ENCODE measurements at regions not wholly inside any gene's neighbourhood (a gene's known extent, or its start where the extent isn't known, plus 50 kb on each side); places are given as distances from the start of the nearest gene placed in this dataset.

DNA sequence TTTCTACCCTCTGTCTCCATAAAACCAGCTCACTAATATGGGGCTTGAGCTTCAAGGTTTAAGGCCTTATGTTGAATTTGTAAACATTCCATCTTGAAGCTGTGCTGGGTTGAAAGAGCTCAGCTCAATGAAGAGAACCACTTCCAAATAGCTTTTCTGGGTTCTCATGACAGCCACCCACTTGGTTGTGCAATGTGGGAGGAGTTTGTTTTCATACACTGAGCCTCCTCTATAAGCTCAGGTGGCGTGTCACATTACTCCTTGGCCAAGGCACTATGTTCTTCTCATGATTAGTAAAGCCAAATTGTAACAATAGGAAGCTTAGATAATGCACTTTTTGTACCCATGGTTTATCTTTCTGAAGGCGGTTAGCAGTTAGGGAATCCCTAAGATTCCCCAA, 265.6 kb downstream of the PTEN start:
- no peaks in the 10 kb centered on the region for H3K4me1 ChIP-seq
- Mint-ChIP-seq H3K27ac (ENCODE audit: unreplicated experiment) (no peak overlapping the region), H3K4me3 (ENCODE audit: unreplicated experiment) (no peak overlapping the region), H3K27me3 (ENCODE audit: insufficient read depth, unreplicated experiment) (no peaks in the 10 kb centered on the region), H3K9me3 (ENCODE audit: unreplicated experiment) (no peaks in the 10 kb centered on the region), H3K36me3 (ENCODE audit: insufficient read depth, unreplicated experiment) (no peaks in the 10 kb centered on the region), H3K4me1 (ENCODE audit: low read depth, unreplicated experiment) (no peaks in the 10 kb centered on the region)
- no peaks in the 10 kb centered on the region for H3K27me3 ChIP-seq (replicated peaks; ENCODE audit: control insufficient read depth, insufficient read depth, low read length)
- DNase-seq, result no peak
- ChIA-PET CTCF (no interaction called here), POLR2A (no interaction called here)
- H3K9me3 ChIP-seq, result no peaks in the 10 kb centered on the region
- TF ChIP-seq, protein P1, sequence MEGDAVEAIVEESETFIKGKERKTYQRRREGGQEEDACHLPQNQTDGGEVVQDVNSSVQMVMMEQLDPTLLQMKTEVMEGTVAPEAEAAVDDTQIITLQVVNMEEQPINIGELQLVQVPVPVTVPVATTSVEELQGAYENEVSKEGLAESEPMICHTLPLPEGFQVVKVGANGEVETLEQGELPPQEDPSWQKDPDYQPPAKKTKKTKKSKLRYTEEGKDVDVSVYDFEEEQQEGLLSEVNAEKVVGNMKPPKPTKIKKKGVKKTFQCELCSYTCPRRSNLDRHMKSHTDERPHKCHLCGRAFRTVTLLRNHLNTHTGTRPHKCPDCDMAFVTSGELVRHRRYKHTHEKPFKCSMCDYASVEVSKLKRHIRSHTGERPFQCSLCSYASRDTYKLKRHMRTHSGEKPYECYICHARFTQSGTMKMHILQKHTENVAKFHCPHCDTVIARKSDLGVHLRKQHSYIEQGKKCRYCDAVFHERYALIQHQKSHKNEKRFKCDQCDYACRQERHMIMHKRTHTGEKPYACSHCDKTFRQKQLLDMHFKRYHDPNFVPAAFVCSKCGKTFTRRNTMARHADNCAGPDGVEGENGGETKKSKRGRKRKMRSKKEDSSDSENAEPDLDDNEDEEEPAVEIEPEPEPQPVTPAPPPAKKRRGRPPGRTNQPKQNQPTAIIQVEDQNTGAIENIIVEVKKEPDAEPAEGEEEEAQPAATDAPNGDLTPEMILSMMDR (IDR thresholded peaks at IDR 0.05; ENCODE audit: insufficient read depth in 1 of 2, low read depth in 1 of 2, low read length in 1 of 2, severe bottlenecking in 1 of 2, unreplicated experiment in 1 of 2), result no peak
- BruUV-seq (replicated peaks), result no TSS peak
- intact Hi-C loops (cut with micrococcal nuclease; ENCODE audit: unreplicated experiment), result no loop called here
- H3K36me3 ChIP-seq (ENCODE audit: control insufficient read depth, insufficient read depth, low read length), result no peaks in the 10 kb centered on the region
- H3K4me3 ChIP-seq (ENCODE audit: low read depth, low read length), result no peak overlapping the region

DNA sequence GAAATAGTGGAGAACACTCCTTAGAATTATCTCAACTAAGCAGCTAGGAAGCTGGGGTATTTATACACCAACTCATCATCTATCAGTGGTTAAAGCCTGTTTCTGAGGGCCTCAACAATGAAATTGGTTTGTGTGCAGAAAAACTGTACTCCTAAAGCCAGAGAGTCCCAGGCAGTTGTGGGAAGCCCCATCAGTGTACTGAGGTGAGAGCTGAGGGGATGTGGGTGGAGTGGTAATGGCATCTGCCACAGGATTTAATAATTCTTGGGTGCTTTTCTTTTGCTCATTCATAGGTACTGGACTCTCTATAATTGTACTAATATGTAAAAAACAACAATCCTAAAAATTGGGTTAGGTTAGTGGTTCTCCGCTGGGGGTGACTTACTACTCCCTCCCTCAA, 267.5 kb downstream of the PTEN start:
- H3K27ac Mint-ChIP-seq (ENCODE audit: unreplicated experiment), result no peak overlapping the region
- BruUV-seq (replicated peaks), result no TSS peak
- intact Hi-C loops (cut with micrococcal nuclease; ENCODE audit: unreplicated experiment), result no loop called here

DNA sequence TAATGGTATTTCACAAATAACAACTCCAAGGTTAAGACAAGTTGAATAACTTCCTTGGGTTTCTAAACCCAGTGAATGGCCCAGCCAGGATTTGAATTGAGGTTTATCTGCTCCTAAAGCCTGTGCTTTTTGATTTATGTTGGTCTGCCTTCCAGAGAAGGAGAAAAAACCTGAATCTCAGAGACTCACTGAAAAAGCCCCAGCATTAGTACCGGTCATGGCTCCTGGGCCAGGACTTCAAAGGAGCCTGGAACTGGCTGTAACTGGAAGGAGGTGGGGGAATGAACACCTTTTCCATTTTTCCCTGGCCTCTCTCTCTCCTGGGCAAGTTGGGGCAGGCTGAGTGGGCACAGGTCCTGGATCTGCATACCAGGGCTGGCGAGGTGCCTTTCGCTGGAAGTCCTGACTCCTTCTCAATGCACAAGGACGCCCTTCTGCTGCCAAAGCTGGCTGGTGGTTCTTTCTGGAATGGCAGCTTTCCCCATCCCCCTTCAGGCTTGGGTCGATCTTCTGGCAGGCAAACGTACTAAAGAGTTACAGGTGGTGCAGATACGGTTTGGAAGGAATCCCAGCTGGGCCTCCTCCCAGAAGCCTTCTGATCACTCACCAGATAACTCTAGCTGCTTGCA, 268.2 kb downstream of the PTEN start:
- intact Hi-C loops (cut with micrococcal nuclease; ENCODE audit: unreplicated experiment), result no loop called here
- no peak for DNase-seq
- H3K27me3 Mint-ChIP-seq (ENCODE audit: insufficient read depth, unreplicated experiment), result no peaks in the 10 kb centered on the region
- Histone ChIP-seq H3K27me3 (replicated peaks; ENCODE audit: control insufficient read depth, insufficient read depth, low read length) (no peaks in the 10 kb centered on the region), H3K36me3 (ENCODE audit: control insufficient read depth, insufficient read depth, low read length) (no peaks in the 10 kb centered on the region), H3K4me3 (ENCODE audit: low read depth, low read length) (no peak overlapping the region), H3K4me1 (no peaks in the 10 kb centered on the region), H3K9me3 (no peaks in the 10 kb centered on the region)
- no peak overlapping the region for H3K4me3 Mint-ChIP-seq (ENCODE audit: unreplicated experiment)
- H3K9me3 Mint-ChIP-seq (ENCODE audit: unreplicated experiment), result no peaks in the 10 kb centered on the region
- no peak overlapping the region for H3K27ac Mint-ChIP-seq (ENCODE audit: unreplicated experiment)
- no TSS peak for BruUV-seq (replicated peaks)
- no peaks in the 10 kb centered on the region for H3K36me3 Mint-ChIP-seq (ENCODE audit: insufficient read depth, unreplicated experiment)
- POLR2A ChIA-PET, result no interaction called here
- TF ChIP-seq, protein P1 (IDR thresholded peaks at IDR 0.05; ENCODE audit: insufficient read depth in 1 of 2, low read depth in 1 of 2, low read length in 1 of 2, severe bottlenecking in 1 of 2, unreplicated experiment in 1 of 2), result no peak
- CTCF ChIA-PET, result no interaction called here
- H3K4me1 Mint-ChIP-seq (ENCODE audit: low read depth, unreplicated experiment), result no peaks in the 10 kb centered on the region

More for the DNA sequence above, 267.5 kb downstream of the PTEN start:
- Histone ChIP-seq H3K27me3 (replicated peaks; ENCODE audit: control insufficient read depth, insufficient read depth, low read length) (no peaks in the 10 kb centered on the region), H3K4me3 (ENCODE audit: low read depth, low read length) (no peak overlapping the region), H3K9me3 (no peaks in the 10 kb centered on the region), H3K36me3 (ENCODE audit: control insufficient read depth, insufficient read depth, low read length) (no peaks in the 10 kb centered on the region), H3K4me1 (no peaks in the 10 kb centered on the region)
- DNase-seq, result no peak
- ChIA-PET POLR2A (no interaction called here), CTCF (no interaction called here)
- H3K9me3 Mint-ChIP-seq (ENCODE audit: unreplicated experiment), result no peaks in the 10 kb centered on the region
- H3K27me3 Mint-ChIP-seq (ENCODE audit: insufficient read depth, unreplicated experiment), result no peaks in the 10 kb centered on the region
- no peaks in the 10 kb centered on the region for H3K36me3 Mint-ChIP-seq (ENCODE audit: insufficient read depth, unreplicated experiment)
- TF ChIP-seq, protein P1 (IDR thresholded peaks at IDR 0.05; ENCODE audit: insufficient read depth in 1 of 2, low read depth in 1 of 2, low read length in 1 of 2, severe bottlenecking in 1 of 2, unreplicated experiment in 1 of 2), result no peak
- H3K4me3 Mint-ChIP-seq (ENCODE audit: unreplicated experiment), result no peak overlapping the region
- no peaks in the 10 kb centered on the region for H3K4me1 Mint-ChIP-seq (ENCODE audit: low read depth, unreplicated experiment)
